A673 (cell line): ENCODE measurements at regions not wholly inside any gene's neighbourhood (a gene's known extent, or its start where the extent isn't known, plus 50 kb on each side); places are given as distances from the start of the nearest gene placed in this dataset.

Experiments used
- BruUV-seq: library from RNA; stranded (reverse); fragments of 400-500 nt; replicated peaks from 2 replicates; lab custom pipeline; 2021; lab: Mats Ljungman, UMichigan
- CTCF ChIA-PET: fragments of 300-600 bp; sonication (Branson Sonifier 250); formaldehyde crosslinking; loops from one replicate; lab custom pipeline; 2022; ENCODE audit warnings: antibody characterized with exemption; lab: Charles Lee
- POLR2A ChIA-PET: fragments of 300-600 bp; sonication (Branson Sonifier 250); formaldehyde crosslinking; loops from one replicate; lab custom pipeline; 2022; ENCODE audit warnings: antibody characterized with exemption; ENCODE audit not compliant: low non-redundant PET; lab: Charles Lee
- DNase-seq: peaks from one replicate; pipeline ENCODE4 v3.0.0-alpha.2; 2015; ENCODE audit warnings: low spot score
- H3K27ac ChIP-seq: fragments of 200-600 bp; sonication (generic); 2 replicates; pipeline ENCODE4 v1.5.1; 2016; ENCODE audit warnings: mixed run types, low read depth, mild to moderate bottlenecking, mixed read lengths, antibody characterized with exemption, low read length; ENCODE audit not compliant: poor library complexity, severe bottlenecking
- H3K27me3 ChIP-seq: fragments of 200-600 bp; sonication (generic); replicated peaks from 2 replicates; pipeline ENCODE4 v1.6.1; 2017; ENCODE audit warnings: mixed run types, low read depth, mild to moderate bottlenecking, mixed read lengths, antibody characterized with exemption, low read length; ENCODE audit not compliant: insufficient read depth, poor library complexity
- H3K36me3 ChIP-seq: fragments of 200-600 bp; sonication (generic); 2 replicates; pipeline ENCODE4 v1.6.1; 2016; ENCODE audit warnings: mixed run types, mild to moderate bottlenecking, mixed read lengths, antibody characterized with exemption, low read length; ENCODE audit not compliant: insufficient read depth, poor library complexity, severe bottlenecking
- H3K4me1 ChIP-seq: fragments of 200-600 bp; sonication (generic); 2 replicates; pipeline ENCODE4 v1.6.1; 2017; ENCODE audit warnings: mixed run types, mild to moderate bottlenecking, mixed read lengths, antibody characterized with exemption, low read length; ENCODE audit not compliant: insufficient read depth, poor library complexity, severe bottlenecking
- H3K4me3 ChIP-seq: fragments of 200-600 bp; sonication (generic); 2 replicates; pipeline ENCODE4 v1.5.1; 2016; ENCODE audit warnings: low read depth, mixed run types, mild to moderate bottlenecking, mixed read lengths, low read length; ENCODE audit not compliant: poor library complexity, severe bottlenecking
- H3K9me3 ChIP-seq: fragments of 200-600 bp; sonication (generic); 2 replicates; pipeline ENCODE4 v1.6.1; 2016; ENCODE audit warnings: mixed run types, low read depth, mild to moderate bottlenecking, mixed read lengths, antibody characterized with exemption, low read length; ENCODE audit not compliant: poor library complexity, severe bottlenecking
- CTCF ChIP-seq: fragments of 300-800, 200-600 bp; sonication (generic); conservative IDR thresholded peaks from 2 replicates; pipeline ENCODE4 v1.5.1; 2017; ENCODE audit warnings: low read depth, mild to moderate bottlenecking, antibody characterized with exemption, low read length, moderate library complexity, mixed read lengths
- EZH2 ChIP-seq: fragments of 200-600 bp; sonication (generic); IDR thresholded peaks from 2 replicates; pipeline ENCODE4 v1.6.1; 2017; ENCODE audit warnings: borderline replicate concordance, low read depth, mild to moderate bottlenecking, mixed read lengths, antibody characterized with exemption, low read length; ENCODE audit not compliant: poor library complexity, severe bottlenecking
- intact Hi-C: fragments of 100-400 bp; cut with micrococcal nuclease; formaldehyde crosslinking; loops from one replicate; pipeline ENCODE4 v1.10.0; 2022; ENCODE audit not compliant: unreplicated experiment

- H3K36me3 ChIP-seq = no peaks in the 10 kb centered on the region
- no peak for DNase-seq
- H3K27ac ChIP-seq = no peak overlapping the region
- ChIA-PET POLR2A (no interaction called here), CTCF (no interaction called here)
- H3K27me3 ChIP-seq = peaks cover 16% of the 10 kb centered on the region
- no peaks in the 10 kb centered on the region for H3K9me3 ChIP-seq
- no peak overlapping the region for H3K4me3 ChIP-seq
- no TSS peak for BruUV-seq
- TF ChIP-seq CTCF (peak; percentile 37), EZH2 (no peak)
- intact Hi-C loops = no loop called here
- H3K4me1 ChIP-seq = no peaks in the 10 kb centered on the region
These were observed 201.3 kb upstream of the EXOC2 start for GRCh38 chr6:894274-894673.

DNA sequence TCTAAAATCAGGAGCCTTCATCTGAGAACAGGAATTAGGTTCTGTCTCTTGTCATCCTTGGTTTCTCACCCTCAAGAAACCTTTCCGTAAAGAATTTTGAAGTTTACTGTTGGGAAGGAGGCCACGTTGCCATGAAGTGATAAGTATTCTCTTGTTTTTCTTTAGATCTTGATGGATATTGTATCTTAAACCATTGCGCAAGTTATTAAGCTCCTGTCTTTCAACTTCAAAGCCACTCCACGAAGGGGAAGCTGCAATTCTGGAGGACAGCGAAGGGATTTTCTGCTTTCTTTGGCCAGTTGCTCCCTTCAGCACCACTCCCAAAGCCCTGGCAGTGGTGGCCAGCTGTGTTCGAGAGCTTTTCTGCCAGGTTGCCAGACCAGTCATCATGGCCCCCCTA lies 198.1 kb upstream of the EXOC2 start:
- Histone ChIP-seq H3K4me3 (no peak overlapping the region), H3K27me3 (peaks cover 9% of the 10 kb centered on the region), H3K36me3 (no peaks in the 10 kb centered on the region), H3K4me1 (no peaks in the 10 kb centered on the region), H3K27ac (no peak overlapping the region), H3K9me3 (no peaks in the 10 kb centered on the region)
- CTCF ChIA-PET = no interaction called here
- BruUV-seq = no TSS peak
- no peak for TF ChIP-seq CTCF
- no peak for TF ChIP-seq EZH2
- intact Hi-C loops = no loop called here
- POLR2A ChIA-PET = interaction anchor here (0.6 kb wide), 2 partner anchors 699 to 1296 kb away, joined by 3 read pairs; no protein-coding TSS in a partner anchor
- DNase-seq = no peak

DNA sequence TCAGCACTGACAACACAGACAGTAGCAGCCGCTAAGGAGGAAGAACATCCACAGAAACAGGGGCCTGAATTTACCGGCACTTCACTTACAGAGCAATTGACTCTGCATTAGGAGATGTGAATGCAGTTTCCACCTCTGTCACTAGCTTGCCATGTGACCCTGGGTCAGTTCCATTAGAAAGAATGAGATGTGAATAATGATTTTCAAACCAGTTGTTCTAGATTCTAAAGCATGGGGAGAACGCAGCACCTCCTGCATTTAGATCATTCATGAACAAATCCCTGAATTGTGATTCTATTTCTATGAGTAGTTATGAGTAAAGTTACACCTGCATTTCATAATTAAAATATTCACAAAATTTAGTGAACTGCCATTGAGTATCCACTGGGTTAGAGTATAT lies 197.3 kb upstream of the EXOC2 start:
- BruUV-seq = no TSS peak
- intact Hi-C loops = no loop called here

More for the DNA sequence above, 197.3 kb upstream of the EXOC2 start:
- Histone ChIP-seq H3K36me3 (no peaks in the 10 kb centered on the region), H3K9me3 (no peaks in the 10 kb centered on the region), H3K4me3 (no peak overlapping the region), H3K27ac (no peak overlapping the region), H3K27me3 (peaks cover 9% of the 10 kb centered on the region), H3K4me1 (no peaks in the 10 kb centered on the region)
- CTCF ChIA-PET = no interaction called here
- TF ChIP-seq EZH2 (no peak), CTCF (no peak)
- POLR2A ChIA-PET = interaction anchor here (0.6 kb wide), 1 partner anchor 1297 kb away, joined by 3 read pairs; no protein-coding TSS in a partner anchor
- no peak for DNase-seq
